Inferior parietal cortex (tissue), 1 donor: ENCODE measurements at regions not wholly inside any gene's neighbourhood (a gene's known extent, or its start where the extent isn't known, plus 50 kb on each side); places are given as distances from the start of the nearest gene placed in this dataset.
"Not testable (repeated sequence)": the region's sequence is repeated elsewhere in the genome, so short reads cannot be mapped to it uniquely, and the experiment has no call there.

ENCODE experiments used
- DNase-seq: peaks from one replicate; pipeline ENCODE4 v3.0.0-alpha.2; 2016; ENCODE audit errors: extremely low spot score

DNA sequence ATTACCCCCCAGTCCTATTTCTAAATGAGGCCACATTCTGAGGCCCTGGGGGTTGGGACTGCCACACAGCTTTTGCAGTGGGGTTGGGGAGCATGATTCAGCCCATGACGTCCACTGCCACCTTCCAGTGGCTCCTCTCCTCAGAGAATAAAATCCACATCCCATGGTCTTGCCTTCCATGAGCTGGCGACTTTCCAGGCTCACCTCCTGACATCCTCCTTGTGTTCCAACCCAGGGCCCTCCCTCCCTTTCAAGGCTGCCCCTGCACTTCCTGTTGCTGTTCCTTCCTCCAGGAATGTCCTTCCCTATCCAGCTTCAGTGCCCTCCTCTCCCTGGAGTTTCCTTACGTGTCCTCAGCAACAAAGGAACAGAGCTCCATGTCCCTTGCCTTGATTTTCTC lies 187.3 kb upstream of the ID2 start:
- DNase-seq, result no peak

DNA sequence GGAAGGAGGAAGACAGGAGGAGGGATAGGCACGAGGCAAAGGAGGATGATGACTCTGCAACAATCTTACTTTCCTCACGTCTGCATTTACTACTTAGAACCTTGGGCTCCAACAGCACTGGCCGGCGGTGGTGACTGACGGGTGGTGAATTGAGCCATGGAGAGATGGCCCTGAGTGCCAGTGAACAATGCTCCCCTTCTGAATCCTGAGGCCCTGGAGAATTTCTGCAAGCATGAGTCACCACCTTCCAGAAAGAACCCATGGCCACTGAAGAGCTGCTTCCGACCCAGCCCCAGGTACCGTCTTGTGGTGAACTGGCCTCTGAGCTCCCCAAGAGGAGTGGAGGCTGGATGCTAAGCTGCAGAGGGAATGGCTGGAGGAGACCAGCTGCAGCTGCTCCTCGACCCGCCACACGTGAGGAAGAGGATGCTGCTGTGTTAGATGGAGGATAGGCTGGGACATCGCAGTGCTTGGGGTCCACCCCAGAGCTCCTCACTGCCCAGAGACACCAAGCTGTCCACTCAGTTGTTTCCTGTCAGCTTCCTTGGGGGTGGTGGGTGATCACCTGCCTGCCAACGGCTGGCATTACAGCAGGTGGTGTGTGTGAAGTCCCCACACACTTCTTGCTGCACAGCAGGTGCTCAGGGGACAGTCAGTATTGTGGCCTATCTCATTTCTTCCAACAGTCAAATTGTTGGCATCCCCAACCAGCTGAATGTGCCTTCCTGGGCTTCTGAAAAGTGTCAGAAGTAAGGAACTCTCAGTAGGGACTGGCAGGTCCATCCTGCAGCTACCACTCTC lies 186.5 kb upstream of the ID2 start:
- no peak for DNase-seq

- no peak for DNase-seq
Observed at GRCh38 chr2:8496079-8496478, 185.8 kb upstream of the ID2 start.

GRCh38 chr2:8496617-8497016 lies 185.2 kb upstream of the ID2 start:
- DNase-seq, result no peak

- no peak for DNase-seq
Observed at GRCh38 chr2:8498994-8499393, 182.9 kb upstream of the ID2 start.

DNA sequence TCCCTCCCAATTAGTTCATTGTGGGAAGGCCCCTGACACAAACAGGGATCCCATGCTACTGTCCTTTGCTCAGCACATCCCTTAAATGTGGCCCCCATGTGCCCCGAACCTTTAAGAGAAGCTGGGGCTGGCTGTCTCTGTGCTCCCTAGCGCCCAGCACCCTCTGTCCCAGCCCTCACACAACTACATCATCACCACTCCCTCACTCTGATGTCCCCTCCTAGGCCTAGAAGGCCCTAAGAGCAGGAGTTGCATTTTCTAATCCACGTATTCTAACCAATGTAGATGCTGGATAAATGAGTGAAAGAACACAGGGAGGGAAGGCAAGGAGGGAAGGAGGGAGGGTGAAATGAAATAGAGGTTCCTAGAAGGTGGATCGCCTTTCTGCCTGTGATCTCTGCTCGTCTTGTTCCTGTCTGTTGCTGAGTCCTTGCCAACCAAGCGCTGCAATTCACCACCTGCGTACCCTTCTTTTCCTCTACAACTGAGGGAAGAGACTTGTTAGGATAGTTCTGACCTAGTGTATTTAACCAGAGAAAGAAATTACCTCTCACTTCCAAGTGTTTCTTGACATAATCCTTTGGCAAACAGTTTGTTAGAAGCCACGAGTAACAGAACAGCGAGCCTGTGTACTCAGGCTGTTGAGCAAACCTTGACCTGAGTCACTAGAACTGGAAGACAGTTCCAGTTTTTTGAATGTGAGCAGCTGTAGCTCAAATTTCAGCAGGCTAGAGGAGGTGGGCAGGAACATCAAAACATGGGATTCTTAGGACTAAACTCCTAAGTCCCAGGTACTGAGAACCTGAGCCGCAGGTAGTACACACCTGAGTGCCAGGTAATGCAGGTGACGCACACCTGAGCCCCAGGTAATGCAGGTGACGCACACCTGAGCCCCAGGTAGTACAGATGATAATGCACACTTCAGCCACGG lies 181.5 kb upstream of the ID2 start:
- DNase-seq, result no peak

DNA sequence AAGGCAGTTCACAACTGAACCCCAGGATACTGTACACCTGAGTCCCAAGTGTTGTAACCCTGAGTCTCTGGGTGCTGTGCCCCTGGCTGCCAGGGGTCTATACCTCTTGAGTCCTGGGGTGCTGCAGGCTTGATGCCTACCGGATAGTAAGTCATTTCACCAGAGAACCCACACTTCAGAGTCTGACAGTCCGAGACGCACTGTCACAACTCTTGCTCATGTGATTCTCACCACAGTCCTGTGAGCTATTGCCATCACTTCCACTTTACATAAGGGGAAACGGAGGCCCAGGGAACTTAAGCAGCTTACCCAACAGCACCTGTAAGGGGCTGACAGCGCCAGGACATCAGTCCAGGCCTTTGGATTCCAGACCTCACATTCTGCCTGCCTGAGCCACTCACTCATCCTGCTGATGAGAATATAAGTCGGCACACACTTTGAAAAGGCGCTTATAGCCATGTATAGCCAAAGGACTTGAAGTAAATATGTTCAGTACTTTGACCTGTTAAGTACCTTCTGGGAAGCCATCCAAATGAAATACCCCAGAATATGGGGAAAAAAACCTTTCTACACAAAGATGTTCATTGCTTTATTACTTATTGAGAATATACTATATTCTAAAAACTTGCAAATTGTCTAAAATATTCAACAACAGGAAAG lies 180.7 kb upstream of the ID2 start:
- no peak for DNase-seq

- DNase-seq, result no peak
Observed at GRCh38 chr2:8502316-8502715, 179.5 kb upstream of the ID2 start.

DNA sequence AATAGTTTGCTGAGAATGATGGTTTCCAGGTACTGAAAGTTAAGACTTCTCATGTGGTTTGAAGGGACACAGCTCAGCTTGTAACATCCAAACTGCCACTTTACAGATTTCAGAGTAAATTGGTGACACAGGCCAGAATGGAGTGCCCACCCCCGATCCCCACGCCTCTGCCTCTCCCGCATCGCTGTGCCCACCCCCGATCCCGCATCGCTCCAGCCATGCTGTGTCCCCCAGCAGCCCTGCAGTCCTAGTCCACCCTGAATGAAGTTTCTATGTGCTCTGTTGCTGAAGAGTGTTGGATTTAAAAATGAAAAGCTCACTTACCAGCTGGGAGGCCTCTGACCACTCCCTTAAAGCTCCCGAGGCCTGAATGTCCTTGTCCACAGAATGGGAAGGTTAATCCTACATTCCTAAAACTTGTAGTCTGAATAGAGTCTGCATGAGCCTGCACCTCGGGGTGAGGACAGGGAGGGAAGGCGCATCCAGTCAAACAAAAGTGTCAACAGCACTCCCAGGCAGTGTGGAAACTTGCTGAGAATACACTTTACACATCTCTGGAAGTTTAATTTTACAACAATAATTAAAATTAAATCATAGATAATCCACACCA lies 176.4 kb upstream of the ID2 start:
- DNase-seq, result no peak

DNA sequence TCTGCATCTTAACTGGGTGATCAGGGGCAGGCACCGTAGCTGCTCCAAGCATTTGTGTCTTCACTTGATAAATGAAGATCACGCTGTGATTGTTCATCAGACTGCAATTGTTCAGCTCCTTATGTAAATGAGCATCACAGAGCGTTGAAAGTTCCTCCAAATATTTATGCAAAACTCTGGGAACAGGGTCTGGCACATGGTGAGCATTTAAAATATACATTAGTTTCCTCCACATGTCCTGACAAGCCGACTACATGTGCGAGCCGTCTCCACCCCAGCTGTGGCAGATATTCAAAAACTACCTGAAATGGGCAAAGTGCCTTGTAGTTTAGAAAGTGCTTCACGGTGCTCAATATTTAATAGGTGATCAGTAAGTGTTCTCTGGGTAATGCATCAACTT lies 175.1 kb upstream of the ID2 start:
- DNase-seq, result no peak

DNA sequence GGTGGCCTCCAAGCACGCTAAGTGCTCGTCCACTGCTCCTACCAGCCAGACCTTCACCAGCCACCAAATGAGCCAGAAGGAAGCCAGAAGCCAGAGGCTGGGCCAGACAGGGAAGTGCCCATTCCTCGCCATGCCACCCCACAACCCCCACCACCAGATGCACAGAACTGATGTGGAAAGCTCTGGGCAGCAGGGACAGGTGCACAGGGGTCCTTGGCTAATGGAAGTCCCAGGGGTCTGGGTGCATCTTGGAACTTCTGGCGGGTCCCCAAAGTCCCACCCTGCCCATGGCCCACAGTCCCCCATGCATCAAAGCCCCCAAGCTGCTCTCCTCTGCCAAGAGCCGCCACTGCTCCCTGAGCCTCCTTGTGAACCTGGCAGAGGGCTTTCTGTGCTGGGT lies 173.1 kb upstream of the ID2 start:
- DNase-seq, result no peak

DNA sequence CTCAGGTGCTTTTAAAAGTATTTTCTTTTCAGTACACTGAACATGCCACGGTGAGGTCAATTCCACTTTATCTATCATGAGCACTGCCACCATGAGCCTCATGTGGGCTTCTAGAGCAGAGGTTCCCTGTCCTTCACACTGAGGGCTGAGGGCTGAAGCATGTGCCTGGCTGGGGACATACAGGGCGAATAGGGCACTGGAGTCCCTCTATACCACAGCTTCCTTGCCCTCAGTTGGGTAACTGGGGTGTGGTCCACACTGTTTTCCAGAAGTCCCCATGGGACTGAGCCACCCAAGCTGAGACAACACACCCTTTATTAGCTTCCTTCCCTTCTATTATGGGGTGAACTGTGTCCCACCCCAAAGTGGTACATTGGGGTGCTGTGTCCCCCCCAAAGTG lies 172.2 kb upstream of the ID2 start:
- DNase-seq, result no peak

DNA sequence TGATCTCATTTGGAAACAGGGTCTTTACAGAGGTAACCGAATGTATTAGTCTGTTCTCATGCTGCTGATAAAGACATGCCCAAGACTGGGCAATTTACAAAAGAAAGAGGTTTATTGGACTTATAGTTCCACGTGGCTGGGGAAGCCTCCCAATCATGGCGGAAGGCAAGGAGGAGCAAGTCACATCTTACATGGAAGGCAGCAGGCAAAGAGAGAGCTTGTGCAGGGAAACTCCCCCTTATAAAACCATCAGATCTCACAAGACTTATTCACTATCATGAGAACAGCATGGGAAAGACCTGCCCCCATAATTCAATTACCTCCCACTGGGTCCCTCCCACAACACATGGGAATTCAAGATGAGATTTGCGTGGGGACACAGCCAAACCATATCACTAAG lies 171.8 kb upstream of the ID2 start:
- not testable (repeated sequence) for DNase-seq

- no peak for DNase-seq
Observed at GRCh38 chr2:8510519-8510918, 171.3 kb upstream of the ID2 start.

DNA sequence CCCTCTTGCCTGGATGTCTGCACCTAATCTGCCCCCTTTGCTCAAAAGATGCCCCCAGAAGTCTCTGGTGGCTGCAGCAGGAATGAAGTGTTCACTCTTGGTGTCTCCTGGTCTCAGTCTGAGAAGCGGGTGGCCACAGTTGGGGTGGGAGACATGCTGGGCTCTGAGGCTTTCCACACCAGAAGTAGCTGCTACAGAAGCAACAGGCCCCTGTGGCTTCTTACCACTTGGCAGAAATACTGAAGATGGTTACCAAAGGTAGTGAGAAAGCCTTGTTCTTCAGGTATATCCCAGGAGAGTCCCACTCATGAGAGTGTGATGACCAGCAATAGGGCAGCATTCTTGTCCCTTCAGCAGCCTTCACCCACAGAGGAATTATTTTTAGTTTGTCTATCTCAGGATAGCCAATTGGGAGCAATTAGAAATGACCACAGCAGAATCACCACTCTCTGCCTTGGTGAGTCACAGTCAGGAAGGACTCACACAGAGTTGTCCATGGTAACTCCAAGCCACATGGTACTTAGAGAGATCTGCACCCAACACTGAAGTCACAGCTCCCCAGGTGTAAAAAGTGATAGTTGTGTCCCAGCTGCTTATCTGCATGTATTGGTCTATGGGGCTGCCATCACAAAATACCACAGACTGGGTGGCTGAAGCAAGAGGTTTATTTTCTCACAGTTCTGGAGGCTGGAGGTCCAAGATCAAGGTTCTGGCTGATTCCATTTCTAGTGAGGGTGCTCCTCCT lies 169.8 kb upstream of the ID2 start:
- DNase-seq, result no peak

DNA sequence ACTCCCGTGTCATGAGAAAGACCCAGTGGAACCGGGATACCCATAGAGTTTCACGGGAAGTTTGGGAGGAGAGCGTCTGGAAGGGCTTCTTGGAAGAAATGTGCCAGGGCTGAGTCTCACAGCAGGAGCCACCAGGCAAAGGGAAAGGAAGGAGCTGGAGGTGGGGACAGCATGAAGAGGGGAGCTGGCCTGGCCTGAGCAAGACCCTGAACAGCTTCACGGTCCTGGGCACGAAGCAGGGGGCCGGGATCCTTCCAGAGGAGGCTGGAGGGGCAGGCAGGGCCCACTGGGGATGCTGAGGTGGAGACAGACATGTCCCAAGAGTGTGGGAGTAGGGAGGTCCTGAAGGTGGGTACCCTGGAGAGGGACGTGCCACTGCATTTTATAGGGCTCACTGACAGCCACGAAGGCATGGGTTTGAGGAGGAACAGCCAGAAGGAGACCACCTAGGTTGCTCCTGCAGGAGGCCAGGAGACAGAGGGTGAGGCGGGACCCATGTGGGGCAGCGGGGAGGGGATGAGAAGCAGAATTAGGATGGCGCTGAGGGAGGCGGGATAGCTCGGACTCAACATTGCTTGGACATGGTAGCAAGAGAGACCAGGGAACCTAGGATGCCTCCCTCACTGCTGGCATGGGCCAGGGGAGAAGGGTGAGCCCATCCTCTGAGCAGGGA lies 168.1 kb upstream of the ID2 start:
- DNase-seq, result no peak

DNA sequence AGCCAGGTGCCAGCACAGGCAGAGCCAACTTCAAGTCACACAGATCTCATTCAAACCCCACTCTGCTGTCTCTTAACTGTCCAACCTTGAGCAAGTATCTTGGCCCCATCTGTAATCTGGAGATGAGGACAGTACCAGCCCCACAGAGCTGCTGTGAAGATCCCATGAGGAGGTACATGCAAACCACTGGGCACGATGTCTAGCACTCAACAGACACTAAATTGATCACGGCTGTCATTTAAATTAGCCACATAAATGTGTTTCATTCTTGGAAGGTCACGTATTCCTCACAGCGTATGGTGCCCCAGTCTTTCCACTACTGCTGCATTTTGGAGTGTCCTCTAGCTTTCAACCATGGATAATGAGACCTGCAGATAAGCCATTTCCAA lies 167.6 kb upstream of the ID2 start:
- no peak for DNase-seq

DNA sequence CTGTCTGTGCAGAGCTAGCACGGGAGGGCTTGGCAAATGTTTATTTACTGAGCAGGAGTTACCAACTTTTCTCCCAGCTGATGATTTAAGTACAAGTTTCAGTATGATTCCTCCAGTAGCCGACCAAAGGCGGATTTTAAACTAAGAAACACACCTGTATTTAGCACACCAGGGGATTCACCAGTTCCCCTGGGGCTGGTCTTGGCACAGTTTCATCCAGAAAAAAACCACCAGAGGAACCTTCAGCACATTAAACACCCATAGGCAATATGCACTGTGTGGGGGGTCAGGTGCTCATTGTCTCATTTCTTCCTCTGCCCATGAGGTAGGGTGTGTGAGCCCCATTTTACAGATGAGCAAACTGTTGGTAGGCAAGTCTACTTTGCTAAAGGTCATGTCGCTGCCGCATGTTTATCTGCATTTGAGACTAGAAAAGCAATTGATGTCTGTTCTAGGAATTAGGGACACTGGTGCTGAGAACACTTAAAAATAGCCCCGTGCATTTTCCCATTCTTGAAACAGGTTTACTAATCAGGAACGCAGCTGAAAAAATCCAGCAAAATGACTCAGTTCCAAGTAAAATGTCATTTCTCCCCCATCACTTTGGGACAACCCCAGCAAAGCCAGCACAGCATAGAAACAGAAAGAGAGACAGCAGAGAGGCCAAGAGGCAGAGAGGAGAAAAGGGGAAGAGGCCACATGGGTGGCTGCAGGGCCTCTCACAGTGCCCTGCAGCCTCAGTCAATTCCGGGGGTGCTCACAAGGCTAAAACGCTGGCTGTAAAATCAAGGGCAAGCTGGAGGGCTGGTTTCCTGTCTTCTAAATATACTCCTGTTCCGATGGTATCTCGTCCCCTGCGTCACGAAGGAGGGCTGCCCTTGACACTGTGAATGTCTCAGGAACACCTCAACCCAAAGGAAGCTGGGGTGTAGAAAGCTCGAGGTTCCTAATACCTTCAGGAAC lies 166.8 kb upstream of the ID2 start:
- DNase-seq, result no peak

- DNase-seq, result no peak
Observed at GRCh38 chr2:8515864-8516533, 165.9 kb upstream of the ID2 start.
